WTC11 (cell line): ENCODE measurements at regions not wholly inside any gene's neighbourhood (a gene's known extent, or its start where the extent isn't known, plus 50 kb on each side); places are given as distances from the start of the nearest gene placed in this dataset.

Experiments
- SMAD3 ChIP-seq: sonication (generic); formaldehyde crosslinking; IDR thresholded peaks from 2 replicates; pipeline ENCODE4 v1.8.0; 2022; ENCODE audit warnings: missing genetic modification reagents, mild to moderate bottlenecking, borderline replicate concordance
- ZNF232 ChIP-seq: sonication (generic); formaldehyde crosslinking; IDR thresholded peaks from 2 replicates; pipeline ENCODE4 v1.8.0; 2022; ENCODE audit warnings: mild to moderate bottlenecking, missing genetic modification reagents

GRCh38 chr2:117058366-117058765, 756.1 kb upstream of the DDX18 start:
- no peak for TF ChIP-seq ZNF232 (CRISPR knock-in tag)
- TF ChIP-seq SMAD3 (CRISPR knock-in tag) = no peak
